Activated T-helper 2 cell treated with anti-CD3 and anti-CD28 coated beads, Interferon-gamma antibody, Interleukin-2, Interleukin-4, amounts not matched to agents 10 μg/mL and 5 μg/mL and 100 μg/mL, durations not matched to agents 14 hours and 24 hours and 36 hours (primary cell): ENCODE measurements at regions not wholly inside any gene's neighbourhood (a gene's known extent, or its start where the extent isn't known, plus 50 kb on each side); places are given as distances from the start of the nearest gene placed in this dataset.
"Not testable (repeated sequence)": the region's sequence is repeated elsewhere in the genome, so short reads cannot be mapped to it uniquely, and the experiment has no call there.

Source experiments
- DNase-seq: peaks from one replicate; pipeline ENCODE4 v3.0.0; 2021; ENCODE audit warnings: low spot score
- H3K27ac Mint-ChIP-seq: one replicate; pipeline ENCODE4 v1.8.0; 2021; ENCODE audit warnings: mixed read lengths
- H3K27me3 Mint-ChIP-seq: one replicate; pipeline ENCODE4 v1.8.0; 2021; ENCODE audit warnings: low read depth, mixed read lengths
- H3K36me3 Mint-ChIP-seq: one replicate; pipeline ENCODE4 v1.8.0; 2021; ENCODE audit warnings: low read depth, mixed read lengths
- H3K4me1 Mint-ChIP-seq: one replicate; pipeline ENCODE4 v1.8.0; 2021; ENCODE audit warnings: low read depth, mixed read lengths
- H3K4me3 Mint-ChIP-seq: one replicate; pipeline ENCODE4 v1.8.0; 2021; ENCODE audit warnings: low read depth, mild to moderate bottlenecking, moderate library complexity, mixed read lengths
- H3K9me3 Mint-ChIP-seq: one replicate; pipeline ENCODE4 v1.8.0; 2021; ENCODE audit warnings: mixed read lengths
- intact Hi-C: fragments of 100-400 bp; cut with micrococcal nuclease; formaldehyde crosslinking; loops from one replicate; pipeline ENCODE4 v1.15.1; 2023

- H3K36me3 Mint-ChIP-seq: no peaks in the 10 kb centered on the region
- peaks cover 34% of the 10 kb centered on the region for H3K9me3 Mint-ChIP-seq
- H3K4me1 Mint-ChIP-seq: no peaks in the 10 kb centered on the region
- H3K27ac Mint-ChIP-seq: no peak overlapping the region
- H3K4me3 Mint-ChIP-seq: no peak overlapping the region
- no peak for DNase-seq
- no peaks in the 10 kb centered on the region for H3K27me3 Mint-ChIP-seq
- intact Hi-C loops: no loop called here
These were observed 286.9 kb upstream of the VSTM2A start for GRCh38 chr7:54255242-54255641.

GRCh38 chr7:54259185-54259584, 283.0 kb upstream of the VSTM2A start:
- intact Hi-C loops: no loop called here
- H3K36me3 Mint-ChIP-seq: no peaks in the 10 kb centered on the region
- peaks cover 35% of the 10 kb centered on the region for H3K9me3 Mint-ChIP-seq
- no peak overlapping the region for H3K4me3 Mint-ChIP-seq
- H3K4me1 Mint-ChIP-seq: no peaks in the 10 kb centered on the region
- H3K27ac Mint-ChIP-seq: no peak overlapping the region
- no peak for DNase-seq
- no peaks in the 10 kb centered on the region for H3K27me3 Mint-ChIP-seq

DNA sequence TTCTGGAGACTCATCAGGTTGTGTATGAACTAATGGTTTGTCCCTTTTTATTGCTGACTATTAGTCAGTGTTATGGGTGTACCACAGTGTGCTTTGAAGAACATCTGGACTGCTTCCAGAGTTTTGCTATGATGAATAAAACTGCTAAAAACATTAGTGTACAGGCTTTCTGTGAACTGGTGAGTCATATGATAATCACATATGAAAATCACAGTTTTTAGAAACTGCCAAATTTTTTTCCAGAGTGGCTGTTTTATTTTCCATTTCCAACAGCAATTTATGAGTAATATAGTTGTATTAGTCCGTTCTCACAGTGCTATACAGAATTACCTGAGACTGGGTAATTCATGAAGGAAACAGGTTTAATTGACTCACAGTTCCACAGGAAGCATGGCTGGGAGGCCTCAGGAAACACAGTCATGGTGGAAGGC, 281.2 kb upstream of the VSTM2A start:
- Mint-ChIP-seq H3K27ac (no peak overlapping the region), H3K4me1 (no peaks in the 10 kb centered on the region), H3K9me3 (peaks cover 39% of the 10 kb centered on the region), H3K36me3 (peaks cover 2% of the 10 kb centered on the region), H3K27me3 (no peaks in the 10 kb centered on the region), H3K4me3 (no peak overlapping the region)
- intact Hi-C loops: no loop called here
- no peak for DNase-seq

DNA sequence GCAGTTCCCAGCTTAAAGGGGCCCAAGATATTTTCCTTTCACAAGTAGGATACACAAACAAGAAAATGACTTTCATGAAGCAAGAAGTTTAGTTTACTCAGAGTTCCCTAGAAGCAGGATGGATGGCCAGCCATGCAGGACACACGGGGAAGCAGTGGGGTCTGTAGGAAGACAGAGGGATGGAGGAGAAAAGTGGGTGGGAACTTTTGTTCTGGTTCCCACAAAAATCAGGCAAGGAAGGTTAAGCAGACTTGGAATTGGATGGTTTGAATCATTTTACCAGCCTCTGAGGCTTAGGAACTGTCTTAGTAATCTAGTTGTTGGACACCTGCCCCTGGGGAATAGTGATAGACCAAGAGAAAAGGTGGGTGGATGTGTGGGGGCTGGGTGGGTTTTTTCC, 263.3 kb upstream of the VSTM2A start:
- intact Hi-C loops: no loop called here
- no peak overlapping the region for H3K4me3 Mint-ChIP-seq
- H3K9me3 Mint-ChIP-seq: peaks cover 58% of the 10 kb centered on the region
- no peak for DNase-seq
- no peaks in the 10 kb centered on the region for H3K27me3 Mint-ChIP-seq
- no peaks in the 10 kb centered on the region for H3K4me1 Mint-ChIP-seq
- H3K36me3 Mint-ChIP-seq: no peaks in the 10 kb centered on the region
- H3K27ac Mint-ChIP-seq: no peak overlapping the region

DNA sequence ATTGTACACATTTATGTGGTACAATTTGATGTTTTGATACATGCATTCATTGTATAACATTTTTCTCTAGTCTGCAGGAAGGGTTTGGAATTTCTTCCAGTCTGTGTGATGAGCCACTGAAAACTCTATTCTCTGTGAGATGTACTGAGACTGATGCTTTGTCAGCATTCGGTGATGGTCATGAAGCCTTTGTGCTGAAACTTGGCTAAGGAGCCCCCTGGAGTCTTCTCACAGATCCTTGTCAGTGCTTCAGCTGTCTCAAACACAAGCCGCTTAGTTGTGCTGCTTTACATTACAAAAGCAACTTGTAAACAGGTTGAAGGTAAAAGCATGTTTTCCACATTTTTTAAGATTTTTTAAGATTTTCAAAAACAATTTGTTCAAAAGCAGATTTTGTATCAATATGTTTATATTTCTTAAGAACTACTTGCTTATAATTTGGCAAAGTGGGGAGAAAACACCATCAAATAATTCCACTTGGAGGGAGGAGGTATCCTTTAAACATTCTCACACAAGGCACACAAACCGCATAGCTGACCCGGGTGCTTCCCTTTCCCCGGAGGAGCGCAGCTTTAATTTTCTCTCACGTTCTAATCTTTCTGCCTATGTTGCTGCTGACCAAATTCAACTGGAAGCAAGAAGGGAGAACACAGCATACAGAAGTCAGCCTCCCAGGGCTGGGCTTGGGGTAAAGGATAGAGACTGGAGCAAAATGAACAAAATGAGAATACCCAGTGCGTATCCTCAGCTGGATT, 249.8 kb upstream of the VSTM2A start:
- H3K4me3 Mint-ChIP-seq: no peak overlapping the region
- DNase-seq: no peak
- H3K27ac Mint-ChIP-seq: no peak overlapping the region
- H3K4me1 Mint-ChIP-seq: no peaks in the 10 kb centered on the region
- peaks cover 45% of the 10 kb centered on the region for H3K9me3 Mint-ChIP-seq
- no peaks in the 10 kb centered on the region for H3K27me3 Mint-ChIP-seq
- intact Hi-C loops: no loop called here
- no peaks in the 10 kb centered on the region for H3K36me3 Mint-ChIP-seq

- intact Hi-C loops: no loop called here
- Mint-ChIP-seq H3K9me3 (peaks cover 49% of the 10 kb centered on the region), H3K36me3 (no peaks in the 10 kb centered on the region), H3K27ac (no peak overlapping the region), H3K4me1 (no peaks in the 10 kb centered on the region), H3K27me3 (no peaks in the 10 kb centered on the region), H3K4me3 (no peak overlapping the region)
- DNase-seq: no peak
These were observed 242.7 kb upstream of the VSTM2A start for GRCh38 chr7:54299426-54299825.

GRCh38 chr7:54315955-54316354, 226.2 kb upstream of the VSTM2A start:
- DNase-seq, intact Hi-C loops, H3K4me3 Mint-ChIP-seq, H3K4me1 Mint-ChIP-seq, H3K27me3 Mint-ChIP-seq, H3K9me3 Mint-ChIP-seq, H3K27ac Mint-ChIP-seq, H3K36me3 Mint-ChIP-seq: not testable (repeated sequence)

DNA sequence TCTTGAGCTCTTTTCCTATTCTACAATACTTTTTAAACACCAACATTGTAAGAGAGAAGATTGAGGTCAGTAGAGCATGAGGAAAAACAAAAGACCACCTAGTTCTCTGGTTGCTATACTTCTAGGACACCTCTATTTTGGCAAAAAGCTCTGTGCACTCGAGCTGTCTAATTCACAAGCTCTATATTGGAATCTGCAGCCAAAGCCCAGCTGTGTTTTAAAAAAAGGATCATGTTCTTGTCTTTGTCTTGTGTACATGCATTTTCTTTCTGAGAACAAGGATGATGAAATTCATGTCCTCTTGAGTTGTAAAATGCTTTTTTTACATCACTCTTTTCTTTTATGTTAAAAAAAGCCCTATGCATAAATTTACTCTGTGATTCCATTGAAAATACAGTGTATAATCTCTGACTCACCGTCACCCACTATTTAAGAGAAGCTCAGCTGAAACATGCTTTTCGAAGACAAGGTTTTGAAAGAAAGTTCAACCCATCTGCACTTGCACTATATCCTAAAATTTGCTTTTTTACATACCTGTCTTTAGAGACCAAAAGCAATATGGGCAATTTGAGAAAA, 215.5 kb upstream of the VSTM2A start:
- no peaks in the 10 kb centered on the region for H3K27me3 Mint-ChIP-seq
- peaks cover 33% of the 10 kb centered on the region for H3K9me3 Mint-ChIP-seq

DNA sequence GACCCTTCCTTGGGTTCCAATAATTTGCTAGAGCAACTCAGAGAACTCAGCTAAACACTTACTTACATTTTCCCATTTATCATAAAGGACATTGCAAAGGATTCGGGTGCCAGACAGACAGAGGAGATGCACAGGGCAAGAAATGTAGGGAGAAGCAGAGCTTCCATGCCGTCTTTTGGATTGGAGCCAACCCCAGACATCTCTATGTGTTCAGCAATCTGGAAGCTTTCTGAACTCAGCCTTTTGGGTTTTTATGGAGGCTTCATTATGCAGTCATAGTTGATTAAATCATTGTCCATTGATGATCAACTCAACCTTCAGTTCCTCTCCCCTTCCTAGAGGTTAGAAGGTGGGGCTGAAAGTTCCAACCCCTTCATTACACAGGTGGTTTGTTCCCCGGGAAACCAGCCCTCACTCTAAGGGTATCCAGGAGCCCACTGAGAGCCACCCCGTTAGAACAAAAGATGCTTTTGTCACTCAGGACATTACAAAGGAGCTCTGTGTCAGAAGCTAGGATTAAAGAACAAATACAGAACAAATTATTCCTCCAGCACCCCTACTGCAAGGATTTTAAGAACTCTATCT, 211.9 kb upstream of the VSTM2A start:
- no peaks in the 10 kb centered on the region for H3K27me3 Mint-ChIP-seq
- DNase-seq: no peak
- H3K9me3 Mint-ChIP-seq: peaks cover 41% of the 10 kb centered on the region
- H3K27ac Mint-ChIP-seq: no peak overlapping the region
- intact Hi-C loops: loop anchor here (10.0 kb wide), 1 partner anchor 86 kb away; no protein-coding TSS in a partner anchor
- H3K4me1 Mint-ChIP-seq: no peaks in the 10 kb centered on the region
- H3K36me3 Mint-ChIP-seq: no peaks in the 10 kb centered on the region
- H3K4me3 Mint-ChIP-seq: no peak overlapping the region

More for the DNA sequence above, 215.5 kb upstream of the VSTM2A start:
- intact Hi-C loops: no loop called here
- no peak for DNase-seq
- H3K4me1 Mint-ChIP-seq: no peaks in the 10 kb centered on the region
- no peak overlapping the region for H3K27ac Mint-ChIP-seq
- no peaks in the 10 kb centered on the region for H3K36me3 Mint-ChIP-seq
- H3K4me3 Mint-ChIP-seq: no peak overlapping the region

DNA sequence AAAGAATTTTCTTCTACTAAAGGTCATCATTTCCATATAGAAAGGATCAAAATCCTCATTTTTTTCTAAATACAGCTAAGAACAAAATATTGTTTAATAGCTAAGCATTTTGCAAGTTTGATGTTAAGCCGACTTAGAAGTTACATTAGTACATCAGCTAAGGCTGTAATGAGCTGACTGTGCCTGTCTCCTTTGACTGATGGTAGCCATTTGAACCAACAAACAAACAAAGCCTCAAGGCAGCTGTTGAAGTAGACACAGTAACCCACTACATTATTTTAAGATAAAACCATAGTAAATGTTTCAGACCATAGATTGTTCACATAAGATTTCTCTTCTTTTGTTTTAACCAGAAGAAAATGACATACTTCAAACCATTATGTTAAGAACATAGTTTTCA, 210.9 kb upstream of the VSTM2A start:
- intact Hi-C loops: loop anchor here (10.0 kb wide), 1 partner anchor 87 kb away; no protein-coding TSS in a partner anchor
- Mint-ChIP-seq H3K4me3 (no peak overlapping the region), H3K36me3 (no peaks in the 10 kb centered on the region), H3K27me3 (no peaks in the 10 kb centered on the region), H3K4me1 (no peaks in the 10 kb centered on the region), H3K9me3 (peaks cover 45% of the 10 kb centered on the region), H3K27ac (no peak overlapping the region)
- no peak for DNase-seq

- H3K27ac Mint-ChIP-seq: no peak overlapping the region
- H3K4me1 Mint-ChIP-seq: no peaks in the 10 kb centered on the region
- no peak for DNase-seq
- H3K36me3 Mint-ChIP-seq: no peaks in the 10 kb centered on the region
- H3K9me3 Mint-ChIP-seq: peaks cover 55% of the 10 kb centered on the region
- H3K27me3 Mint-ChIP-seq: no peaks in the 10 kb centered on the region
- intact Hi-C loops: loop anchor here (10.0 kb wide), 1 partner anchor 88 kb away; no protein-coding TSS in a partner anchor
- no peak overlapping the region for H3K4me3 Mint-ChIP-seq
These were observed 209.9 kb upstream of the VSTM2A start for GRCh38 chr7:54332301-54332700.

GRCh38 chr7:54333952-54334351, 208.2 kb upstream of the VSTM2A start:
- no peak for DNase-seq
- Mint-ChIP-seq H3K27me3 (no peaks in the 10 kb centered on the region), H3K27ac (no peak overlapping the region), H3K36me3 (no peaks in the 10 kb centered on the region), H3K9me3 (peaks cover 66% of the 10 kb centered on the region), H3K4me3 (no peak overlapping the region), H3K4me1 (no peaks in the 10 kb centered on the region)
- intact Hi-C loops: loop anchor here (10.0 kb wide), 1 partner anchor 89 kb away; no protein-coding TSS in a partner anchor

- no peak overlapping the region for H3K4me3 Mint-ChIP-seq
- DNase-seq: no peak
- intact Hi-C loops: loop anchor here (10.0 kb wide), 1 partner anchor 92 kb away; no protein-coding TSS in a partner anchor
- no peaks in the 10 kb centered on the region for H3K27me3 Mint-ChIP-seq
- no peaks in the 10 kb centered on the region for H3K4me1 Mint-ChIP-seq
- H3K36me3 Mint-ChIP-seq: no peaks in the 10 kb centered on the region
- peaks cover 66% of the 10 kb centered on the region for H3K9me3 Mint-ChIP-seq
- H3K27ac Mint-ChIP-seq: no peak overlapping the region
These were observed 205.4 kb upstream of the VSTM2A start for GRCh38 chr7:54336800-54337199.
